Tibial artery (tissue), 4 donors: ENCODE measurements at regions not wholly inside any gene's neighbourhood (a gene's known extent, or its start where the extent isn't known, plus 50 kb on each side); places are given as distances from the start of the nearest gene placed in this dataset.

Experiments used
- DNase-seq, 2 donors: peaks; one replicate each; pipeline ENCODE4 v3.0.0-alpha.2; 2019
- H3K27ac ChIP-seq, 2 donors: fragments of 200-600 bp; sonication (generic) in 1 of 2; 1 replicate in 1 of 2; 2 replicates in 1 of 2; pipeline ENCODE4 v1.5.1; 2018 to 2019; ENCODE audit warnings: mild to moderate bottlenecking in 1 of 2
- H3K27me3 ChIP-seq, 2 donors: fragments of 200-600 bp; sonication (generic) in 1 of 2; one replicate each; pipeline versions ENCODE4 v1.5.1 to v1.6.0; 2016 to 2019
- H3K36me3 ChIP-seq, 3 donors: fragments of 200-600 bp; sonication (generic) in 2 of 3; one replicate each; pipeline ENCODE4 v1.5.1; 2016 to 2019; ENCODE audit warnings: mild to moderate bottlenecking in 2 of 3
- H3K4me1 ChIP-seq, 4 donors: fragments of 200-600 bp; sonication (generic) in 2 of 4; 1 replicate in 3 of 4; 2 replicates in 1 of 4; pipeline ENCODE4 v1.5.1; 2016 to 2019
- H3K4me3 ChIP-seq, 2 donors: fragments of 200-600 bp; sonication (generic) in 1 of 2; 1 replicate in 1 of 2; 2 replicates in 1 of 2; pipeline ENCODE4 v1.5.1; 2018 to 2019; ENCODE audit warnings: mild to moderate bottlenecking in 2 of 2
- H3K9me3 ChIP-seq, 3 donors: fragments of 200-600 bp; sonication (generic) in 1 of 3; one replicate each; pipeline ENCODE4 v1.5.1; 2016 to 2019
- intact Hi-C: fragments of 100-400 bp; cut with DNase I; formaldehyde crosslinking; loops from one replicate; pipeline ENCODE4 v1.15.0; 2023; ENCODE audit warnings: low total_unique reads
- TF ChIP-seq, protein P1 (sequence below), 2 experiments: fragments of 200-600 bp in 1 of 2; fragments of 450-650 bp in 1 of 2; IDR thresholded peaks; one replicate each; pipeline ENCODE4 v1.5.1; 2017 to 2019; ENCODE audit warnings: antibody characterized with exemption in 2 of 2, mild to moderate bottlenecking in 1 of 2, moderate library complexity in 1 of 2

GRCh38 chr2:78778756-78779510, 246.6 kb upstream of the REG3G start:
- TF ChIP-seq, protein P1, sequence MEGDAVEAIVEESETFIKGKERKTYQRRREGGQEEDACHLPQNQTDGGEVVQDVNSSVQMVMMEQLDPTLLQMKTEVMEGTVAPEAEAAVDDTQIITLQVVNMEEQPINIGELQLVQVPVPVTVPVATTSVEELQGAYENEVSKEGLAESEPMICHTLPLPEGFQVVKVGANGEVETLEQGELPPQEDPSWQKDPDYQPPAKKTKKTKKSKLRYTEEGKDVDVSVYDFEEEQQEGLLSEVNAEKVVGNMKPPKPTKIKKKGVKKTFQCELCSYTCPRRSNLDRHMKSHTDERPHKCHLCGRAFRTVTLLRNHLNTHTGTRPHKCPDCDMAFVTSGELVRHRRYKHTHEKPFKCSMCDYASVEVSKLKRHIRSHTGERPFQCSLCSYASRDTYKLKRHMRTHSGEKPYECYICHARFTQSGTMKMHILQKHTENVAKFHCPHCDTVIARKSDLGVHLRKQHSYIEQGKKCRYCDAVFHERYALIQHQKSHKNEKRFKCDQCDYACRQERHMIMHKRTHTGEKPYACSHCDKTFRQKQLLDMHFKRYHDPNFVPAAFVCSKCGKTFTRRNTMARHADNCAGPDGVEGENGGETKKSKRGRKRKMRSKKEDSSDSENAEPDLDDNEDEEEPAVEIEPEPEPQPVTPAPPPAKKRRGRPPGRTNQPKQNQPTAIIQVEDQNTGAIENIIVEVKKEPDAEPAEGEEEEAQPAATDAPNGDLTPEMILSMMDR (IDR thresholded peaks at IDR 0.05): no peak
- peaks cover 0 to 17% (median 2%) of the 10 kb centered on the region in 4 donors for H3K4me1 ChIP-seq
- no peak for DNase-seq
- no peaks in the 10 kb centered on the region for H3K27me3 ChIP-seq
- H3K27ac ChIP-seq: no peak overlapping the region
- no peaks in the 10 kb centered on the region for H3K36me3 ChIP-seq
- H3K9me3 ChIP-seq: no peaks in the 10 kb centered on the region
- intact Hi-C loops: no loop called here
- no peak overlapping the region for H3K4me3 ChIP-seq

GRCh38 chr2:78779761-78780160, 245.7 kb upstream of the REG3G start:
- H3K27me3 ChIP-seq: no peaks in the 10 kb centered on the region
- peaks cover 0 to 24% (median 2%) of the 10 kb centered on the region in 4 donors for H3K4me1 ChIP-seq
- intact Hi-C loops: no loop called here
- peak overlapping the region in 1 of 2 donors; percentile 17 for H3K27ac ChIP-seq
- no peaks in the 10 kb centered on the region for H3K36me3 ChIP-seq
- H3K9me3 ChIP-seq: no peaks in the 10 kb centered on the region
- H3K4me3 ChIP-seq: peak overlapping the region; percentile 19 to 22
- no peak for DNase-seq
- TF ChIP-seq, protein P1 (IDR thresholded peaks at IDR 0.05): no peak

- H3K4me3 ChIP-seq: peak overlapping the region; percentile 19 to 22
- H3K36me3 ChIP-seq: no peaks in the 10 kb centered on the region
- H3K4me1 ChIP-seq: peaks cover 0 to 27% (median 2%) of the 10 kb centered on the region in 4 donors
- intact Hi-C loops: no loop called here
- peak overlapping the region; percentile 15 to 17 for H3K27ac ChIP-seq
- no peak for DNase-seq
- TF ChIP-seq, protein P1 (IDR thresholded peaks at IDR 0.05): no peak
- H3K9me3 ChIP-seq: no peaks in the 10 kb centered on the region
- H3K27me3 ChIP-seq: no peaks in the 10 kb centered on the region
Measured at GRCh38 chr2:78780256-78780655, 245.2 kb upstream of the REG3G start.

GRCh38 chr2:78780864-78781583, 244.5 kb upstream of the REG3G start:
- no peak for DNase-seq
- H3K4me3 ChIP-seq: peak overlapping the region in 1 of 2 donors; percentile 19
- H3K4me1 ChIP-seq: peaks cover 0 to 27% (median 2%) of the 10 kb centered on the region in 4 donors
- intact Hi-C loops: no loop called here
- H3K27ac ChIP-seq: peak overlapping the region; percentile 15 to 17
- no peaks in the 10 kb centered on the region for H3K9me3 ChIP-seq
- H3K36me3 ChIP-seq: no peaks in the 10 kb centered on the region
- TF ChIP-seq, protein P1 (IDR thresholded peaks at IDR 0.05): no peak
- no peaks in the 10 kb centered on the region for H3K27me3 ChIP-seq

- Histone ChIP-seq H3K9me3 (no peaks in the 10 kb centered on the region), H3K4me1 (peaks cover 0 to 27% (median 2%) of the 10 kb centered on the region in 4 donors), H3K36me3 (no peaks in the 10 kb centered on the region), H3K27ac (no peak overlapping the region), H3K4me3 (no peak overlapping the region), H3K27me3 (no peaks in the 10 kb centered on the region)
- DNase-seq: no peak
- TF ChIP-seq, protein P1 (IDR thresholded peaks at IDR 0.05): no peak
- intact Hi-C loops: no loop called here
Measured at GRCh38 chr2:78782196-78782595, 243.3 kb upstream of the REG3G start.
